ENCODE measurements at regions not wholly inside any gene's neighbourhood (a gene's known extent, or its start where the extent isn't known, plus 50 kb on each side); places are given as distances from the start of the nearest gene placed in this dataset.

GRCh38 chr13:58085819-58086218 is 454.3 kb downstream of the PCDH17 start:
- no peak for TF ChIP-seq CTCF (conservative IDR thresholded peaks at IDR 0.05; ENCODE audit: low read depth, low read length)
- DNase-seq (ENCODE audit: low read depth) = no peak
- no peak overlapping the region for H3K4me3 ChIP-seq (ENCODE audit: low read length)

- TF ChIP-seq CTCF (conservative IDR thresholded peaks at IDR 0.05; ENCODE audit: low read depth, low read length) = no peak
- no peak for DNase-seq (ENCODE audit: low read depth)
- no peak overlapping the region for H3K4me3 ChIP-seq (ENCODE audit: low read length)
These were observed 456.0 kb downstream of the PCDH17 start for GRCh38 chr13:58087566-58087965.

- H3K4me3 ChIP-seq (ENCODE audit: low read length) = no peak overlapping the region
- DNase-seq (ENCODE audit: low read depth) = no peak
- TF ChIP-seq CTCF (conservative IDR thresholded peaks at IDR 0.05; ENCODE audit: low read depth, low read length) = no peak
These were observed 461.9 kb downstream of the PCDH17 start for GRCh38 chr13:58093394-58093793.

- TF ChIP-seq CTCF (conservative IDR thresholded peaks at IDR 0.05; ENCODE audit: low read depth, low read length) = no peak
- DNase-seq (ENCODE audit: low read depth) = peak; percentile 96
- no peak overlapping the region for H3K4me3 ChIP-seq (ENCODE audit: low read length)
These were observed 466.3 kb downstream of the PCDH17 start for GRCh38 chr13:58097831-58098230.

GRCh38 chr13:58119351-58119750 is 487.8 kb downstream of the PCDH17 start:
- no peak overlapping the region for H3K4me3 ChIP-seq (ENCODE audit: low read length)
- DNase-seq (ENCODE audit: low read depth) = no peak
- TF ChIP-seq CTCF (conservative IDR thresholded peaks at IDR 0.05; ENCODE audit: low read depth, low read length) = no peak

GRCh38 chr13:58119804-58120203 is 488.3 kb downstream of the PCDH17 start:
- no peak for TF ChIP-seq CTCF (conservative IDR thresholded peaks at IDR 0.05; ENCODE audit: low read depth, low read length)
- DNase-seq (ENCODE audit: low read depth) = no peak
- no peak overlapping the region for H3K4me3 ChIP-seq (ENCODE audit: low read length)

GRCh38 chr13:58126496-58126895 is 495.0 kb downstream of the PCDH17 start:
- TF ChIP-seq CTCF (conservative IDR thresholded peaks at IDR 0.05; ENCODE audit: low read depth, low read length) = no peak
- no peak overlapping the region for H3K4me3 ChIP-seq (ENCODE audit: low read length)
- DNase-seq (ENCODE audit: low read depth) = no peak
